ENCODE measurements at regions not wholly inside any gene's neighbourhood (a gene's known extent, or its start where the extent isn't known, plus 50 kb on each side); places are given as distances from the start of the nearest gene placed in this dataset.

- TF ChIP-seq CTCF (conservative IDR thresholded peaks at IDR 0.05; ENCODE audit: low read length), result no peak
- TF ChIP-seq EZH2phosphoT487 (IDR thresholded peaks at IDR 0.05; ENCODE audit: borderline replicate concordance, low read depth, low read length), result no peak
Observed at GRCh38 chr6:74870403-74870802, 335.4 kb downstream of the COL12A1 start.
